ENCODE measurements at regions not wholly inside any gene's neighbourhood (a gene's known extent, or its start where the extent isn't known, plus 50 kb on each side); places are given as distances from the start of the nearest gene placed in this dataset.

DNA sequence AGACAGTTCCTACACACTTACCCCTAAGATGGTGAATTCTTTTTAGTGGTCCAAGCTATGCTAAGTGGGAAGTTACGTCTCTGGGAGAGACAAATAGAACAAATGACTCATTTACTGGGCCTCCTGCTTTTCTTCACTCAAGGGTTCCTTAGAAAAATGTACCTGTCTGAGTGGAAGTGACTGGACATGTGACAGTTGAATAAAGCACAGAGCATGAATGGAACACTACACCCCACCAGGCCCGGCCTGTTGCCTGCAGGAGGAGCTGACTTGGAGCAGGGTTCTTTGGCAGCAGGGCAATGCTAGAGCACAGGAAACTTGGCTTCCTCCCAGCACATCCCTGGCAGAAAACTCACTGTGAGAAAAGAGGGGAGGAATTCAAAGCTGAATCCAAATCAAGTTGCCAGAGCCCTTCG is 451.0 kb upstream of the SETBP1 start:
- TF ChIP-seq, protein P1, sequence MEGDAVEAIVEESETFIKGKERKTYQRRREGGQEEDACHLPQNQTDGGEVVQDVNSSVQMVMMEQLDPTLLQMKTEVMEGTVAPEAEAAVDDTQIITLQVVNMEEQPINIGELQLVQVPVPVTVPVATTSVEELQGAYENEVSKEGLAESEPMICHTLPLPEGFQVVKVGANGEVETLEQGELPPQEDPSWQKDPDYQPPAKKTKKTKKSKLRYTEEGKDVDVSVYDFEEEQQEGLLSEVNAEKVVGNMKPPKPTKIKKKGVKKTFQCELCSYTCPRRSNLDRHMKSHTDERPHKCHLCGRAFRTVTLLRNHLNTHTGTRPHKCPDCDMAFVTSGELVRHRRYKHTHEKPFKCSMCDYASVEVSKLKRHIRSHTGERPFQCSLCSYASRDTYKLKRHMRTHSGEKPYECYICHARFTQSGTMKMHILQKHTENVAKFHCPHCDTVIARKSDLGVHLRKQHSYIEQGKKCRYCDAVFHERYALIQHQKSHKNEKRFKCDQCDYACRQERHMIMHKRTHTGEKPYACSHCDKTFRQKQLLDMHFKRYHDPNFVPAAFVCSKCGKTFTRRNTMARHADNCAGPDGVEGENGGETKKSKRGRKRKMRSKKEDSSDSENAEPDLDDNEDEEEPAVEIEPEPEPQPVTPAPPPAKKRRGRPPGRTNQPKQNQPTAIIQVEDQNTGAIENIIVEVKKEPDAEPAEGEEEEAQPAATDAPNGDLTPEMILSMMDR (IDR thresholded peaks at IDR 0.05), result no peak
- TF ChIP-seq EZH2phosphoT487 (IDR thresholded peaks at IDR 0.05) (no peak), EZH2 (IDR thresholded peaks at IDR 0.05) (no peak)

All from neural progenitor cell (in vitro differentiated cells).